Fibroblast of the aortic adventitia (primary cell): ENCODE measurements at regions not wholly inside any gene's neighbourhood (a gene's known extent, or its start where the extent isn't known, plus 50 kb on each side); places are given as distances from the start of the nearest gene placed in this dataset.
A peak's percentile ranks its signal among the peaks of the same experiment; 100 is the strongest.

ENCODE experiments used
- DNase-seq: peaks from one replicate; pipeline ENCODE4 v3.0.0-alpha.2; 2010; ENCODE audit warnings: low read depth
- H3K4me3 ChIP-seq: 2 replicates; pipeline ENCODE4 v1.5.1; 2011; ENCODE audit warnings: low read depth, mild to moderate bottlenecking, control low read depth, low read length, moderate library complexity
- TF ChIP-seq, protein P1 (sequence below): IDR thresholded peaks from 2 replicates; pipeline ENCODE4 v1.5.1; 2011; ENCODE audit warnings: mild to moderate bottlenecking, low read length, control low read depth, inconsistent platforms; ENCODE audit not compliant: insufficient read depth

DNA sequence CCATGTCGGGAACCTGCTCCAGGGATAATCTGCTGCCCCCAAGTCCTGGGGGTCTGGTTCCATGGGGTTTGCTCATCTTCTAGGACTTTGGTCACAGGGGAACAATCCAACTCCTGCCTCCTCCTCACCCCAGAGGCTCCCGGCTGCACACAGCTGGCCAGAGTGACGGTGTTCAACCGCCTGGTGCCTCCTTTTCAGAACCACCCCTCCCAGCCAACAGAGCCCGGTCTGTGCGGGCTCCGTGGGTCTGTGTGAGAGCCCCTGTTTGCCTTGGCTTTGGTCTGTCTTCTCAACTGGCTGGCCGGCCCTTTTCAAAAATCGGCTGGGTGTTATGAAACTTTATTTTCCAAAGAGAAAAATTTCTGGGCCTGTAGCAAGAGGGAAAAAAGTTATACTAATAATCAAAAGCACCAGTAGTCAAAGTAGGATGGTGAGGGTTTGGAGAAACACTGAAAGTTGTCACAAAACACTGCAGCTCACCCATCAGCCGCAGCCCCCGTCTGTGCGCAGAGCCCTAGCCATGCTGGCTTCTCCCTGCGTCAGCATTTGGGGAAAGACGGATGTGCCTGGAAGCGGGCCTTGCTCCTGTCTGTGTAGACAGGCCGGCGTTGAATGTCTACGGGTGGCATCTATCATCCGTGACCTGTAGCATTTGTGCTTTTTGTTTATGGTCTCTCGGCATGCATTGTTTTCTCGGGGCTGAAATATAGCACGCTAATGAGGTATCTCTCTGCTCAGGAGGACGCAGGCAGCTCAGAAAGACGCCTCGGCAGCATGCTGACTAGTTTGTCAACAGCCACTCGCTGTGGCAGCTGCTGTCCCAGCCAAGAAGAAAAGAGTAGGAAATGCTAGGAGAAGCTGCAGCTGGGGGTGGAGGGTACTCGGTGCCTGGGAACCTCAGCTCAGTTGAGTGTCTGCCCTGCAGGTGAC is 138.6 kb downstream of the GLI2 start:
- DNase-seq, result no peak
- no peak overlapping the region for H3K4me3 ChIP-seq
- TF ChIP-seq, protein P1, sequence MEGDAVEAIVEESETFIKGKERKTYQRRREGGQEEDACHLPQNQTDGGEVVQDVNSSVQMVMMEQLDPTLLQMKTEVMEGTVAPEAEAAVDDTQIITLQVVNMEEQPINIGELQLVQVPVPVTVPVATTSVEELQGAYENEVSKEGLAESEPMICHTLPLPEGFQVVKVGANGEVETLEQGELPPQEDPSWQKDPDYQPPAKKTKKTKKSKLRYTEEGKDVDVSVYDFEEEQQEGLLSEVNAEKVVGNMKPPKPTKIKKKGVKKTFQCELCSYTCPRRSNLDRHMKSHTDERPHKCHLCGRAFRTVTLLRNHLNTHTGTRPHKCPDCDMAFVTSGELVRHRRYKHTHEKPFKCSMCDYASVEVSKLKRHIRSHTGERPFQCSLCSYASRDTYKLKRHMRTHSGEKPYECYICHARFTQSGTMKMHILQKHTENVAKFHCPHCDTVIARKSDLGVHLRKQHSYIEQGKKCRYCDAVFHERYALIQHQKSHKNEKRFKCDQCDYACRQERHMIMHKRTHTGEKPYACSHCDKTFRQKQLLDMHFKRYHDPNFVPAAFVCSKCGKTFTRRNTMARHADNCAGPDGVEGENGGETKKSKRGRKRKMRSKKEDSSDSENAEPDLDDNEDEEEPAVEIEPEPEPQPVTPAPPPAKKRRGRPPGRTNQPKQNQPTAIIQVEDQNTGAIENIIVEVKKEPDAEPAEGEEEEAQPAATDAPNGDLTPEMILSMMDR, result no peak

DNA sequence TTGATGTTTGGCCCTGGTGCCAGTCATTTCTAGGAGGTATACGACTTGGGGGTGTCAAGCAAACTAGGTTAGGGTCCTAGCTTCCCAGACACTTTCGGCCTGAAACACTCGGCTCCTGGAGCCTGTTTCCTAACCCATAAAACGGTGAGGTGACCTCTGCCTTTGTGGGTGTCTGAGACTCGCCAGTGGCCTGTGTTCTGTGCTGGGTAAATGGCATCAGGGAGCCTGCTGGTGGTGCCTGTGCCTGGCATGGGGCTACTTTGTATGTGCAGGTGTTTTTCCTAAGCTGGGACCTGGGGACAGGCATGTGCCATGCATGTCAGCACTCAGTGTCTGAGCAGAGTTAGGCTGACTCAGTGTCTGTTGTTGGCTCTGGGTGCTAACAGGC is 139.2 kb downstream of the GLI2 start:
- H3K4me3 ChIP-seq, result no peak overlapping the region
- DNase-seq, result no peak
- TF ChIP-seq, protein P1, result no peak

DNA sequence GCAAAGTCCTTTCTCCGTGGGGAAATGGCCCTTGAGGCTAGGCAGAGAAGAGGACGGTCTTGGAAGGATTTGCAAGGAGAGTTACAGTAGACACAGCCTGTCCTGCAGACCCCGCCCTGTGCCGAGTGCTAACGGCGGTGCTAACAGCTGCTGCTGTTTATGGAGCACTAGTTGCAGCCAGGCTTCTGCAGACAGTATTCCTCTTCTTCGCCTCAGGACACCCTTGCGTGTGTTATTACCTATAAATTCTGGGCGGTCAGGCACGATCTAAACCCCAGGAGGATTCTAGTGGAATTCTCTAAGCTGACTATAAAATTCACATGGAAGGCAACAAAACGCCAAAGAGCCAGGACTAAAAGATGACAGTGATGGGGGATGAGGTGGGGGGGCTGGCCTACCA is 139.8 kb downstream of the GLI2 start:
- no peak overlapping the region for H3K4me3 ChIP-seq
- DNase-seq, result no peak
- TF ChIP-seq, protein P1, result no peak

DNA sequence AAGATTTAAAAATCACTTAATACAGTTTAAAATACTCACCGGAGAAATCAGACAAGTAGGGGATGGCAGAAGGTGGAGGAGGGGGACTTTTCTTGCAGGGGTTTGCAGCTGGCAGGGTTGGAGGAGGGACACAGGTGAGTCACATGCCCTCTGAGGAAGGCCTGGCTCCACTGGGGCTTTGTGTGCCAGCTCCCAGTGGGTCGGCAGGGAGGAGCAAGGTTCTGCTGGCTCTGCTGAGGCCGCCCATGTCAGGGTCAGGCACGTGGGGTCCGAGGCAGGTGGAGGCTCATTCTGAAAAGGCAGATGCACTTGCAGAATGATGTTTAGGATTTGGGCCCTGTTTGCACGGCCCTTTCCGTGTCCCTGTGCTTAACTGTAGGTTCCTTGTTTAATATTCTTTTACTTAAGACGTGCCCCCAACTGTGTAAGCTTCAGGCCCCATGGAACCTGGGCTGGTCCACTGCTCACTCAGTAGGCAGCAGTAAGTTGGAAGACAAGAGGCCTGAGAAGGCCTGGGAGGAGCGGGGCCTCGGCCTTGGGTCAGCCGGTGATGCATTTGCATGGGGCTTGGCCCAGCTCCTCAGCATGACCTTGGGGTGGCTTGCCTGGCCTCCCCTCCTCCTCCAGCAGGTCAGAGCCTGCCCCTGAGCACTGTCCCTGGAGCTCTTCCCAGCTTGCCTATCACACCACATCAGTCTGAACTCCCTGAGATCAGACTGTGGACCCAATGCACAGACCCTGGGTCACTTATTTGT is 141.0 kb downstream of the GLI2 start:
- no peak overlapping the region for H3K4me3 ChIP-seq
- TF ChIP-seq, protein P1, result no peak
- DNase-seq, result no peak

DNA sequence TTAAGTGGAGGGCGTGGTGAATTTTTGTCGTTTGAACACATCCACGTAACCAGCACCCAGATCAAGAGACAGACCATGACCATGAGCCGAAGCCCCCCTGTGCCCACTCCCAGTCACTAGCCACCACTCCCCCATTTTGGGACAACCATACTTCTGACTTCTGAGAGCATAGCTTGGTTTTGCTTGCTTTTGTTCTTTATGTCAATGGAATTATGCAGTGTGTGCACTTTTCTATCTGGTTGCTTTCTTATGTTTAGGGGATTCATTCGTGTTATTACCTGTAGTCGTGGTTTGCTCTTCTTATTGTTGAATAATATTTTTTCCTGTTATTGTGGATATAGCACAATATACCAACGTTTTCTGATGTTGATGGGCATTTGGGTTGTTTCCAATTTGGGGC is 141.7 kb downstream of the GLI2 start:
- no peak overlapping the region for H3K4me3 ChIP-seq
- TF ChIP-seq, protein P1, result no peak
- no peak for DNase-seq

DNA sequence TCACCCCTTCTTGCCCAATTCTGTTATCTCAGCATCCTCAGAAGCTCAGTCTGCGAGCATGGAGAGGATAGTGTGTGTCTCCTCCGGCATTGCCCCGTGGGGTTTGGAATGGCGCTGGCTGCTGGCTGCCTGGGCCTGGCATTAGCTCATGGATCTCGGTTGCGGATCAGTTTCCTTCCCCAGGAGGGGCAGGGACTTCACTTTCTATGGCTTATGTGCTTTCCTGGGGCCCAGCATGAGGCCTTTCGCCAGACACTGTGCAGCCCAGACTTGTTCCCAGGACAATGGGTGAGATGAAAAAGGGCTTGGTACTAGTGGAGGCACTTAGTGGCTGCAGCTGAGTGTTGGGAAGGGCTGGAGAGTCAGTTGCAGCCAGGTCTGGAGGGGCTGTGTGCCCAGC is 143.3 kb downstream of the GLI2 start:
- TF ChIP-seq, protein P1, result no peak
- peak; percentile 43 for DNase-seq

More for the DNA sequence above, 143.3 kb downstream of the GLI2 start:
- no peak overlapping the region for H3K4me3 ChIP-seq
